Parathyroid adenoma (tissue), 2 donors: ENCODE measurements at regions not wholly inside any gene's neighbourhood (a gene's known extent, or its start where the extent isn't known, plus 50 kb on each side); places are given as distances from the start of the nearest gene placed in this dataset.
"Not testable (repeated sequence)": the region's sequence is repeated elsewhere in the genome, so short reads cannot be mapped to it uniquely, and the experiment has no call there.

Source experiments
- H2AFZ ChIP-seq: fragments of 300-600 bp; sonication (generic); one replicate; pipeline ENCODE4 v1.7.0; 2017; ENCODE audit warnings: antibody characterized with exemption, mild to moderate bottlenecking
- H3K27ac ChIP-seq: fragments of 300-600 bp; sonication (generic); one replicate; pipeline ENCODE4 v1.7.0; 2017
- H3K27me3 ChIP-seq: fragments of 300-600 bp; sonication (generic); one replicate; pipeline ENCODE4 v1.7.0; 2017; ENCODE audit warnings: low read length; ENCODE audit not compliant: control insufficient read depth, insufficient read depth
- H3K36me3 ChIP-seq: fragments of 300-600 bp; sonication (generic); one replicate; pipeline ENCODE4 v1.7.0; 2017; ENCODE audit warnings: low read length; ENCODE audit not compliant: control insufficient read depth, insufficient read depth
- H3K4me1 ChIP-seq: fragments of 300-600 bp; sonication (generic); one replicate; pipeline ENCODE4 v1.7.0; 2017; ENCODE audit warnings: control low read depth
- H3K4me2 ChIP-seq: fragments of 300-600 bp; sonication (generic); one replicate; pipeline ENCODE4 v1.7.0; 2017; ENCODE audit warnings: low read length
- H3K4me3 ChIP-seq: fragments of 300-600 bp; sonication (generic); one replicate; pipeline ENCODE4 v1.7.0; 2017; ENCODE audit warnings: low read depth, low read length
- H3K79me2 ChIP-seq: fragments of 300-600 bp; sonication (generic); one replicate; pipeline ENCODE4 v1.7.0; 2017; ENCODE audit warnings: control low read depth
- H3K9ac ChIP-seq: fragments of 300-600 bp; sonication (generic); one replicate; pipeline ENCODE4 v1.7.0; 2017; ENCODE audit warnings: mild to moderate bottlenecking
- H3K9me3 ChIP-seq: fragments of 300-600 bp; sonication (generic); one replicate; pipeline ENCODE4 v1.7.0; 2017; ENCODE audit warnings: low read length; ENCODE audit not compliant: control insufficient read depth
- CTCF ChIP-seq: fragments of 300-600 bp; sonication (generic); IDR thresholded peaks from one replicate; pipeline ENCODE4 v1.7.0; 2017; ENCODE audit warnings: antibody characterized with exemption, mild to moderate bottlenecking
- donor health status: primary hyperparathyroidism.

- H3K36me3 ChIP-seq = no peaks in the 10 kb centered on the region
- no peak overlapping the region for H3K9ac ChIP-seq
- H3K4me1 ChIP-seq = no peaks in the 10 kb centered on the region
- no peak overlapping the region for H3K4me2 ChIP-seq
- H3K9me3 ChIP-seq = no peaks in the 10 kb centered on the region
- no peaks in the 10 kb centered on the region for H3K79me2 ChIP-seq
- H2AFZ ChIP-seq = no peak overlapping the region
- TF ChIP-seq CTCF = no peak
- no peaks in the 10 kb centered on the region for H3K27me3 ChIP-seq
- no peak overlapping the region for H3K4me3 ChIP-seq
- no peak overlapping the region for H3K27ac ChIP-seq
Measured at GRCh38 chrX:13482746-13483541, 86.5 kb upstream of the EGFL6 start.

GRCh38 chrX:13480780-13481179 is 88.6 kb upstream of the EGFL6 start:
- H3K27me3 ChIP-seq, H3K4me1 ChIP-seq, H3K9ac ChIP-seq, H3K27ac ChIP-seq, H3K36me3 ChIP-seq, H2AFZ ChIP-seq, H3K4me2 ChIP-seq, H3K4me3 ChIP-seq, H3K9me3 ChIP-seq, H3K79me2 ChIP-seq: not testable (repeated sequence)

- no peak overlapping the region for H3K9ac ChIP-seq
Measured at GRCh38 chrX:13479452-13479813, 90.0 kb upstream of the EGFL6 start.

DNA sequence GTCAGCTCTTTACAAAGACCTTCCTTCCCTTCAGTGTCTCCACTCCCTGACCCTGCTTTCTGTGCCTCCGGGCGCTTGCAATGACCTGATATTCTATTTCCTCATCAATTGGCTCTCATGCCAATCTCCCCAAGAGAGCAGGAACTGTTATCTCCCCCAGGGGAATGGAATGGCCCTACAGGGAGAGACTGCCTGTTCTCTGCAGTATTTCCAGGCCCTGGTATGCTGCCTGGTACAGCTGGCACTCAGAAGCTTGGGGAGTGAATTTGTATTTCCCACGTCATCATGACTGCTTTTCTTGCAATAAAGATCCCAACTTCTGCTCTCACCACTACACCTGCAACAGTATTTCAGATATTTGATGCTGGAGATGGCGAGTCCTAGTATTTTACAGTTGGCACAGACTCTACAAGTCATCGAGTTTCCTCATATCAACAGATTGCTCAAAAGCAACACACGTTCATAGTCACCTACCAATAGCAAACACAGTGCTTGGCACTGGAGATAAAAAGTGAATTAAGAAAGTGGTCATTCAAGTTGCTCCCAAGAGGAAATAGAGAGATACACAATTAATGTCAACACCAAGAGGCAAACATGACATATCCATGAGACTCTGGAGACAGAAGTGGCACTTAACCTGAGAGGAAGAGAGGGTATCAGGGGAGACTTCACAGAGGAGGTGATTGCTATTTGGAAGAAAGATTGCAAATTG is 90.5 kb upstream of the EGFL6 start:
- Histone ChIP-seq H3K36me3 (no peaks in the 10 kb centered on the region), H3K27ac (no peak overlapping the region), H3K79me2 (no peaks in the 10 kb centered on the region), H2AFZ (no peak overlapping the region), H3K9me3 (no peaks in the 10 kb centered on the region), H3K27me3 (no peaks in the 10 kb centered on the region), H3K4me3 (no peak overlapping the region), H3K4me2 (no peak overlapping the region), H3K9ac (no peak overlapping the region), H3K4me1 (no peaks in the 10 kb centered on the region)
- TF ChIP-seq CTCF = no peak

More at GRCh38 chrX:13479452-13479813, 90.0 kb upstream of the EGFL6 start:
- TF ChIP-seq CTCF = no peak
- H3K36me3 ChIP-seq = no peaks in the 10 kb centered on the region
- H3K27ac ChIP-seq = no peak overlapping the region
- no peaks in the 10 kb centered on the region for H3K27me3 ChIP-seq
- H2AFZ ChIP-seq = no peak overlapping the region
- no peak overlapping the region for H3K4me3 ChIP-seq
- no peaks in the 10 kb centered on the region for H3K4me1 ChIP-seq
- no peaks in the 10 kb centered on the region for H3K9me3 ChIP-seq
- no peaks in the 10 kb centered on the region for H3K79me2 ChIP-seq
- no peak overlapping the region for H3K4me2 ChIP-seq

GRCh38 chrX:13476384-13476783 is 93.0 kb upstream of the EGFL6 start:
- Histone ChIP-seq H3K4me3 (no peak overlapping the region), H3K27me3 (no peaks in the 10 kb centered on the region), H3K4me1 (no peaks in the 10 kb centered on the region), H3K27ac (no peak overlapping the region), H2AFZ (no peak overlapping the region), H3K4me2 (no peak overlapping the region), H3K9me3 (no peaks in the 10 kb centered on the region), H3K9ac (no peak overlapping the region), H3K36me3 (no peaks in the 10 kb centered on the region), H3K79me2 (no peaks in the 10 kb centered on the region)
- TF ChIP-seq CTCF = no peak
